GM21390 (cell line): ENCODE measurements at regions not wholly inside any gene's neighbourhood (a gene's known extent, or its start where the extent isn't known, plus 50 kb on each side); places are given as distances from the start of the nearest gene placed in this dataset.

Experiments used
- ATAC-seq: cut with Tn5 transposase; IDR thresholded peaks from one replicate; pipeline ENCODE4 v1.9.1; 2021; ENCODE audit not compliant: unreplicated experiment

DNA sequence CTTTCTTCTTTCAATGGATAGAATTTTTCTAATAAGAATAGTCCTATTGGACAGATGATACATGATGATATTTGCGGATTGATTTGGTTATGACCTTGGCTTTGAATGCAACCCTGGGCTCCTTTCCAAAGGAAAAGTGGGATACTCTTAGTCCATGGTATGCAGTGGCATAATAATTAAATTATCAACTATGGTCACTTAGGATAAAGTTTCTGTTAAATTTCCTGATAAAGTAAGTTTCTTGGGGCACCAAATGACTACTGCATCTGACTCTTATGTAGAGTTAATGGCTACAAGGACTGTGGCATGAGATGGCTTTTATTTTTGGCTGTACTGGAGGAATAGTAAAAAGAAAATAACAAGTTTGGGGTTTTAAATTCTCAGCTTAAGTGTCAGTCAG lies 126.7 kb downstream of the QPCT start:
- ATAC-seq, result no peak

DNA sequence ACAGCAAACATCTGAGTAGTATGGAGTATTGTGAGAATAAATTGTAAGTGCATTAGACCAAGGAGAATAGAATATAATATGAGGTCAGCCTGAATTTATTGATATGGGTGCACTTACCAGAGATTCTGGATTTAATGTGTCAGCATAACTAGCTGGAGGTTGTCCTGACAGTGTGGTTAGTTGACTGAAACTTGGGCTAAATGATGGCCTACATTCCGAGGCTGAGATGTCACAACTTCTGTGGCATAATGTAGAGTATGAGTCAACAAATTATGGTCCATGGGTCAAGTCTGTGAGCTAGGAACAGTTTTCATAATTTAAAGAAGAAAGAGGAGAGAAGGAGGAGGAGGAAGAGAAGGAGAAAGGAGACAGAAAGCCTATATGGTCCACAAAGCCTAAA lies 127.6 kb downstream of the QPCT start:
- no peak for ATAC-seq

DNA sequence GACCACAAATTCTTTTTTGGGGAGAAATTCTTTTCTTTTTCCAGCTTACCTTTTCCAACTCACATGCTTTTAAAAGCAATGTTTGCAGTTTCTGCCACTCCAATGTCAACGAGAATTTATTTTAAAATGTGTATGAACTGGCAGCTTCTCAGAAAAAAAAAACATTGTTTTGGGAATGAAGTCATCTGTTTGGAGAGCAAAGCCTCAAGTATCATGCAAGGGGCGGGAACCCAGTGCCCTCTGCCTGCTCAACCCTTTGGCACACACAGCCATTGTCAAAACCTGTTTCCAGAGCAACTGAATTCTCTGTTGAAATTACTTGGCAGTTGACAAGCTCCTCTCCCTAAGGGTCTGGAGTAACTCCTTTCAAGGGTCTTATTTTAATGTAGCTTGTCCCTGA lies 128.5 kb downstream of the QPCT start:
- ATAC-seq, result no peak

DNA sequence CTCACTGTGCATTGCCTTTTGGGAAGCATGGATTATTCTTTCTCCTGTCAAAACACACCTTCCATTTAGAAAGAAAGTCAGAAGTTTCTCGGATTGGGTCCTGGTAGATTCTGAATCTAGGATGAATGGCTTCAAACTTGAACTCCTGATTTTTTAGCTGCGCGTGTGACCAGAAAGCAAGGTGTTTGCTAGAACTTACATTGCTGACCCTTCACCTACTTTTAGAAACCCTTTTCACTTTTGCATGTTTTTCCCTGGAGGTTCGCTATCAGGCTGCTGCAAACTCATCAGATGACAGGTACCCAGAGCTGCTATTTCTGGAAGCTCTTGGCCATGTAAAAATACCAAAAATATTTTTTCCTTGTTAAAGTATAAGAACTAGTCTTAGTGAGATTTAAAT lies 132.0 kb downstream of the QPCT start:
- no peak for ATAC-seq

DNA sequence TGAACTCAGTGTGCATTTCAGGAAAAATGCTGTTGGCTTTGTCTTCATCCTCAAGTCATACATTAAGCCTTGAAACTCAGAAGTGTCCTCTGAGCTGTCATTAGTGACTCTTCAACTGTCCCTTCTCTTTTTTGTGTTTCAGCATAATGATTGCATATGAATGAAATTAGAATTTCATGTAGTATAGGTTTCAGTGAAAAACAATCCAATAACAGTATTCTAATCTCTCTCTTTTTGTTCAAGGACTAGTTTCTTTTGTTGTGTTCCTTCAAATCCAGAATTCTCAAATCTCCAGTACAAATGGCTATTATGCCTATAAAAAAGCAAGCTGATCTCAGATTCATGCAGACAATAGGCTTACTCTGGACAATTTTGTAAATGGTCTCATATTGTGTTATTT lies 133.5 kb downstream of the QPCT start:
- no peak for ATAC-seq

DNA sequence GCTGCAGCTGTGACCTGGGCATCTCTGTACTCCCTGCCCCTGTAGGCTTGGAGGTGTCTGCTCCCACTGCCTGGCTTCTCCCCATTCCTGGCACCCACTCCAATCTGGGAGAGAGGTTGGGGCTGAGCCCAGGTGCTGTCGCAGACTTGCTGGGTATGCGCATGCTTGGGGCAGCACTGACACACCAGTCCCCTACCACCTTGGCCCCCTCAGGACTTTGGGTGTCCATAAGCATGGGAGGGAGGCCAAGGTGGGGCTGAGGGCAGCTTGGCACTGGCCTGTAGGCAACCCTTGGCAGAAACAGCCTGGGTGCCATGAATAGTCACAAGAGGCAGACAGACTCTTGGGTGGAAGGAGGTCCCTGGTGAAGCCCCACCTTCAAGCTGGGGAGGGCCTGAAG lies 136.8 kb downstream of the QPCT start:
- ATAC-seq, result no peak

DNA sequence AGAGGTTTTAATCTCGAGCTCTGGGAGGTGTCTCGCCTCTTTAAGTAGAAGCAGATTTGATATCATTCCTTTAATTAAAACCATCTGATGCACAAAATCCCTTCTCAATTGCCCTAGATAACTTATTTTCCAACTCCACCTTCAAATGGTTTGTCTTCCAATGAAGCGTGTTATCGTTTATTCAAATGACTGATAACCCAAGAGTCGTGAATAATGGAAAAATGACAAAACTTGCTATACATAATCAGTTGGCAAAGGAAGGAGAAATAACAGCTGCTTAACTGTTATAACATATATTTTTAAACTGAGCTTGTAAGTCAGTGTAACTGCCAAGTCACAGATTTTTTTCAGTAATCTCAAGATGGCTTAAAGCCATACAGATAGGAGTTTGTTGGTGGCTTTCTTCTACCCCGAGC lies 144.6 kb downstream of the QPCT start:
- no peak for ATAC-seq

DNA sequence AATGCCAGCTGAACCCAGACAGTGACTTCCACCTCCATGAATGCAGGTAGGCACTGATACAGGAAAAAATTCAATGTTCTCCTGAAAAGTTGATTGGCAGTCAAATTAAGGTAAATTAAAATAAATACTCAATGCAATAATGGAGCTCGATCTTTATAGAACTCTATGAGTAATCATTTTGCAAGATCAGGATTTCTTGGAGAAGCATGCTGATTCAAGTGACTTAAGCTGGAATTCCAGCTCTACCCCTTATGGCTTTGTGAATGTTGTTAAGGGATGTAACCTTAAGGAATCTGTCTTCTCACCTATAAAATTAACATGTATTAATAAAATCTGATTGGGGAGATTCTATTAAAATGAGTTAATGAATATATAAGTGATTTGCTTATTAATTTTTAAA lies 145.1 kb downstream of the QPCT start:
- no peak for ATAC-seq

DNA sequence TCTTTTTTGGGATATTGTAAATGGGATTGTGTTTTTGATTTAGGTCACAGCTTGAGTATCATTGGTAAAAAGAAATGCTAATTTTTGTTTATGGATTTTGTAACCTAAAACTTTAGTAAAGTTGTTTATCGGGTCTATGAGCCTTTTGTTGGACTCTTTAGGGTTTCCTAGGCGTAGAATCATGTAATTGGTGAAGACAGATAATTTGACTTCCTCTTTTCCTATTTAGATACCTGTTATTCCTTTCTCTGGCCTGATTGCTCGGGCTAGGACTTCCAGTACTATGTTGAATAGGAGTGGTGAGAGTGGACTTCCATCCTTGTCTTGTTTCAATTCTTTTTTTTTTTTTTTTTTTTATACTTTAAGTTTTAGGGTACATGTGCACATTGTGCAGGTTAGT lies 149.0 kb downstream of the QPCT start:
- ATAC-seq, result no peak

DNA sequence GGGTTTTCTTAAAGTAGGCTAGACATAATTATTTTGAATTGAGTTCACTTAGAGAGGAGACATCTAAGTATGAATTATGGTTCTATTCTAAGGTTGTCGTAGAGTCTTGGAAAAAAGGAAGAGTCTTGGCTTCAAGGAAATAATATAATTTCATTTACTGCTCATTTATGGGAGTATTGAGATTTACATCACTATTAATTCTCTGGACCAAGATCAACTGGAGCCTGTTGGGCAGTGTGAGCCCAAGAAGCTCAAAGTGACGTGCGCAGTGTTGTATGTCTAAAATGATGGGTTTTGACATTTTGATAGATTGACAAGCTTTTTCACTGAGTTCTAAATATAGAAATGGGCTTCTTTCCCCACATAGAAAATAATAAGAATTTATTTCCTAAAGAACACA lies 154.7 kb downstream of the QPCT start:
- ATAC-seq, result no peak

DNA sequence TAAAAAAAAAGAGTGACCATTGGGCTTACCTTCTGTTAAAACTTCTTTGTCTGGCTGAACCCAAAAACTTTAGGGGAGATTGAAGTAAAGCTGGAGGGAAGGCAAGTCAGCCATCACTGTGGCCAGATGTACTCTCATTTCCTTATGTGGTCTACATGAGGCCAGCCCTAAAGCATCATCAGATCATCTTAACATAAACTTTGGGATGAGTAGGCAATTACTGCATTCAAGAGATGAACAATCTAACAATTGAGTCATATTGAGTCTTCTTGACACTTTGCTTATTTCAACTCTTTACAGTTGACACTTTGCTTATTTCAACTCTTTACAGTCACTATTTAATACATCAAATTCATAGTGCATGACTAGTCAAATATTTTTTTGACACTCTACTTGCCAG lies 155.6 kb downstream of the QPCT start:
- ATAC-seq, result no peak

DNA sequence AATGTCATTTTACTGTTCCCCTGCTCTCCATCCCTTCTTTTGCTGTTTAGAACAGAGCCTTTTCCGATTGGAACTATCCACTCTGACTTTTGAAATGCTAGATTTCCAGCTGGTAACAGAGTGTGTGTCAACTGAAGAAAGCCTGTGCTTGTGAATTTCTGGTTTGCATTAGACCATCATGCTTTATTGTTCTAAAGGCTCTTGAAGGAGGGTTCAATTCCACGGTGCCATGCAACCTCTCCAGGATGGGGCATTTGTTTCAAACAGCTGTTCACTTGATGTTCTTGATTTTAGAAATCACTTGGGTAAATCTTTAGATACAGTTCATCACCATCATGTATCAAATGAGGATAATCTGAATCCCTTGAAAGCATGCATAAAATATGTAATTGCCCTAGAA lies 156.7 kb downstream of the QPCT start:
- no peak for ATAC-seq

DNA sequence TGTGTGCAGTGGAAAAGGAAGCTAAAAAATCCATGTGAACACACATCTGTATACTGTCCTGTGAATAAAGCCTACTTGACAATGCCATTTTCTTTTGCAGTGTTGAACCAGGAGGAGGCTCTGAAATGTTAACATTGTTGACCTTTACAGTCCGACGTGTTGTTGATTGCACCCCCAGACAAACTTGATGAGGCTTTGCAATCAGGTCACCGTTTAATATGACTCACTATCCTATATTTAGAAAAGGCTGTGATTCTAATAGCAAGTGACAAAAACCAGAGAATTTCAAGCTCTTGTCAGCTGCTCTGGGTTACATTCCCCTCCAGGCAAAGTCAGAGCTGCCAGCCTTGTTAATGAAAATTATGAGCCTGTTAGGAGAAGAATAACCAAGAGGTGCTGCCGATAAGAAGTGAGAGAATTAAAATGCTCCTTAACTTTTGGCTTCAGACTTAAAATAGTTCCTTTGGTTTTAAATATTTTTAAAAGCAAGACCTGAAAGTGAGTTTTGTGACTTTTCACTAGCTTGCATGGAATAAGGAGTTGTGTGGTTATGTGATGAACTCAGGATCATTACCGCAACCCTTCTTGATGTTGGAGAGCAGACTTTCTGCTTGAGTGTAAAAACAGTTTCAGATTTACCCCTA lies 162.1 kb downstream of the QPCT start:
- no peak for ATAC-seq

DNA sequence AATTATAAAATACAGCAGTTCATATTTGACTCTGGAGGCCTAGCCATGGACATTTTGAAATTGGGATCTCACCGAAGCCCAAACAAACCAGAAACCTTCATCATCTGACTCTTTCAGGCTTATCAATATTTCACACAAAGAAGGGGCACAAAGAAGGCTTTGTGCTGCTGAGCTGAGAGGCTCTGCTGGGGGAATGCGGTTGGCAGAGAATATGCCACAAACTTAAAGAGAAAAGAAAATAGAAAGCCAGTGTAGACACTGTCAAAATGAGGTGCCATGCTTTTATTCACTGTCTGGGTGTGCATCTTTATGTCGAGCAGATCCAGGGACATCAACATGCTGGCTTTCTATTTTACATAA lies 162.6 kb downstream of the QPCT start:
- no peak for ATAC-seq

DNA sequence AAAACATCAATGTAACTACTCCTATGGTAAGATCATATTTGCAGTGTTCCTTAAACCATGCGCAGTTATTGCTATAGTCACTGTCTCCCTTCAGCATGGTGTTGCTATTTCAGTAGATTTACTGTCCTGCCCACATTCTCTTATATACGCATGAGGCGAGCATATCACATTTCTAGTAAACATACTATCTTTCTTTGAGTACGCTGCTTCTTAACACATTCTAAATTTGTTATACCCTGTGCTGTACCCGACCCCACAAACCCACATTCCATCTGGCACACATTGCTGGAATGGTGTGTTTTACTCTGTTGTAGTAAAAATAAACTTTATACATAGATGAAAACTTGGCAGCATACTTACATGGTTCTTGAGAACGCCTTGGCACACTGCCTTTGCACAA lies 163.3 kb downstream of the QPCT start:
- ATAC-seq, result no peak

DNA sequence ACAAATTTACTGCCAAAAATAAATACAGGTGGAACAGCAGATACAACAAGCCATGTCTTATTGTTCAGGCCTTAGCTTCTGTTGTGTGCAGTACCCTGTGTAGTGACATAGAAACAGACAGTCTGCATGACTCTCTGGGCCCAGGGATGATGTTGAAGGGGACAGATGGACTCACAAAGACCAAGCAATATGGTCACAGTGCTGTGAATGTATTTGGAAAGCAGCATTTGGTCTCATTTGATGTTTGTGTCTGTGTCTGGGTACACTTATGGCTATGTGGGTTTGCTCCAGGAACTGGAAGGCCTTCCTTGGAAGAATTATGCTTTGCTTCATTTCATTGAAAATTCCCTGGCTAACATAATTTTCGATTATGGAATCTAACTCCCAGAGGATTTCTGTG lies 158.5 kb downstream of the CDC42EP3 start:
- ATAC-seq, result no peak

DNA sequence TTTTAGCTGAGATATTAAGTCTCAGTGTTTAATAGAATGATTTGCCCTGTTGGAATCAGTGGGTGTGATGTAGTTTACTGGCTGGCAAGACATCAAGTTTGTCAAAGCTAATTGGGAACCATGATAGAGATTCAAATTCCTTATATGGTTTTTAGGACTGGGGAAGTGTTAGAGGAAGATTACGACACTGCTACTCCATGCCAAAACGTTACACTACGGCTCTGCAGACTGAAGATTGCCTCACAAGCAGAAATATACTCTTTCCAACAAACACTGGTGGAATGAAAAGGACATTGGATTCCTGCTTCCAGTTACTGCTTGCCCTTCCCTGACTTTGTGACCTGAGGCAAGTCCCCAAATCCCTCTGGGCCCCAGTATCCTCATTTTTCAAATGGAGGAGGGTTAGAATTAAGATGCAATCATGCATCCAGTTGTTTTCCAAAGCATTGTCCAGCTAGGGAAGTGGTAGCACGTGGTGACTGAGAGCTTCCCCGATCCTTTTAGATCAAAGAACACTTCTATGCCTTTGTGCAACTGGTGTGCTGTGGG lies 147.6 kb downstream of the CDC42EP3 start:
- ATAC-seq, result no peak

DNA sequence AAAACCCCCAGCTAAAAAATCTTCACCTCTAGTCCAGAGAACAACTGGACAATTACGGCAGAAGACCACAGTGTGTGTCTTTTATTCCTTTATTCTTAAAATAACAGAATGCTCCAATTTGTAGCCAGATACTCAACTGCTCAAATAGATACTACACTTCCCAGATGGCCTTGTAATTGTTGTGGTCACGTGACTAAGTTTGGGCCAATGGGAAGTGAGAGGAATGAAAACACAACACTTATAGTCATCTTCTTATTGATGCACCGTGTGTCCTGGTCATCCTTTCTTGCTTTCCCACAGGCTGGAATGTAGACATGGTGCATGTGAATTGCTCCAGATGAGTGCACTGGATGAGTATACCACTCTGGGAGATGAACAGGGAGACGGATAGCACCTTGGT lies 145.1 kb downstream of the CDC42EP3 start:
- no peak for ATAC-seq

DNA sequence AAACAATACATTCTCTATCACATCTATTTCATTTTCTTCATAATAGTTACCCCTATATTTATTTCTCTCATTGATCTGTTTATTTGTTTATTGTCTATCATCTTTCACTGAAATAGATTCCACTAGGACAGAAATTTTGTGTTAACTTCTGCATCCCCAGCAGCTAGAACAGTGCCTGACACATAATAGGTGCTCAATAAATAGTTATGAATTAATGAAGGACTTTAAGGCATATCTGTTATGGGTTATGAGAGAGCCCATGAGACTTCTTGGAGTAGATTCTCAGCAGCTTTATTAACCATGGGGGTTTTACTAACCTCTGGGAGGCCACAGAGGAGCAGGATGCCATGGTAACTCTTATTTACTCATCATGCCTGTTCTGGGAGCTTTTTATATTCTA lies 144.6 kb downstream of the CDC42EP3 start:
- ATAC-seq, result no peak

DNA sequence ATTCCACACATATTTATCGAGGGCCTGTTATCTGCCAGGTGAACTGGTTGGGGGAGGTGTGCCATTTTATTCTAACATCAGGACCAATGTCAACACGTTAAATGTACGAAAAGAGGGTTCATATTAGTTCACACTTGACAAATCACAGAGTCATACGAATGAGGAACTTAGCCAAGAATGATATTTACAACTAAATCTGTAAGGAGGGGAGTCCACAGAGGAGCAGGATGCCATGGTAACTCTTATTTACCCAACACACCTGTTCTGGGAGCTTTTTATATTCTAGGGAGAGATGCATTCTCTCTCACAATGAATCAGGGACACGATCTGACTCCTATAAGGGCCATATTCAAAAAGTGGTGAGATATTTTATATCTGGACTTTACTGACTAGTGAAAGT lies 144.1 kb downstream of the CDC42EP3 start:
- no peak for ATAC-seq

DNA sequence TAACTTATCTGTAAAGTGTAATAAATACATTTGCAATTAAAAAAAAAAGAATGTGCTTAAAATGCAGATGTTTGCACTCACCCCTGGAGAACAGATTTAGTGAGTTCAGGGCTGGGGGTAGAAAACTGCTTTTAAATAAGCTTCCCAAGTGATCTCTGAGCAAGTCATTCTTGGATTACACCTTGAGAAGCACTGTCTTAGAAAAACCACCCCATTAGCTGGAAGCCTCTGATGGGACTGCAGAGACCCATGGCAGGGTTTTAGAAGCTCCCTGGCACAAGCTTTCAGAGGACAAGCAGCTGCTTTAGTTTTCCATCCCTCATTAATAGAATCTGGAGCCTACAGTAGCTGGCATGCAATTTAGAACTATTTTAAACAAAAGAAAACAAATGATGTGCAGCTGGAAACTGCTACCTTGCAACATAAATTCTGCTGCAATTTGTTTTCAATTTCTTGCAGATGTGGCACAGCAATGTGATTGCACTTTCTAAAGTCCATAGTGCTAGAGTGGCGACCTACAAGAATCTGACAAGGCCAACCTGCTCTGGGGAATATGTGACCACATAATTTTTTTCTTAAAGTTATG lies 141.5 kb downstream of the CDC42EP3 start:
- no peak for ATAC-seq

DNA sequence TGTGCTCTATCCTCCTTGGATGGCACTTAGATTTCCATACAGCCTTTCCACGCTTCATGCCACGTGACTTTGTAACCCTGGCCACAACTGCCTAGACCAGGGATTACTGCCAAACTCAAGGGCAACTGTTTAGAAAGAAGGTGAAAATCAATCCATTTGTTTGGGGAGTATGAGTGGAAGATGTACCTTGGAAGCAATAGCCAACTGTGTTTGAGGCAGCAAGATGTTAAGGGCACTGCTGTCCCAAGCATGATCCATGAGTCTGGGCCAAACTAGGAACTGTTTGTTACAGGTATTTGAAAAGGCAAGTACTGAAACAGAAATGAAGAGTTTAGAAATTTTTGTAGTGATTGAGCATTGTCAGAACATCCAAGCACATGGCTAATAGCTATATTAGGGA lies 138.9 kb downstream of the CDC42EP3 start:
- ATAC-seq, result no peak

DNA sequence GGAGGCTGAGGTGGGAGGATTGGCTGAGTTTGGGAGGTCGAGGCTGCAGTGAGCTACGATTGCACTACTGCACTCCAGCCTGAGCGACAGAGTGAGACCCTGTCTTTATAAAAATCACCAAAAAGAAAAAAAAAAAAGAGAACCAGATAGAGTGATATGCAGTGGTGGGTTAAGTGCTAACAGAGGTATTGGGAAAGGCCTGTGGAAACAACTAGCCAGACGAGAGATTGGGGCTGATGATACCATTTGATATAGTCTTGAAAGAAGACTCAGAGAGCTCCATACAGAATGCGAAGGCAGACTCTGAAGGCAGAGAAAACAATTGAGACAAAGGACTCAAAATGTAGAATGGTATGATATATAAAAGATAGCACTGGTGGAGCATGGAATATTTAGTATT lies 134.1 kb downstream of the CDC42EP3 start:
- no peak for ATAC-seq
